Endothelial cell of umbilical vein (primary cell): ENCODE measurements at regions not wholly inside any gene's neighbourhood (a gene's known extent, or its start where the extent isn't known, plus 50 kb on each side); places are given as distances from the start of the nearest gene placed in this dataset.

Experiments used
- BruUV-seq: library from RNA; stranded (reverse); fragments of 400-500 nt; replicated peaks from 2 replicates; lab custom pipeline; 2021; lab: Mats Ljungman, UMichigan
- CTCF ChIA-PET: fragments of 300-600, 350-600 bp; sonication (Branson Sonifier 250); formaldehyde crosslinking; loops from one replicate; lab custom pipeline; 2021; ENCODE audit warnings: antibody characterized with exemption, inconsistent platforms; lab: Charles Lee
- POLR2A ChIA-PET: fragments of 300-600, 350-600 bp; sonication (Branson Sonifier 250); formaldehyde crosslinking; loops from one replicate; lab custom pipeline; 2021; ENCODE audit warnings: antibody characterized with exemption, inconsistent platforms; lab: Charles Lee
- DNase-seq: peaks from one replicate; pipeline ENCODE4 v3.0.0-alpha.2; 2011; ENCODE audit warnings: low read depth, low spot score
- FAIRE-seq: peaks from 2 replicates; lab custom pipeline; 2011; peaks lifted over from hg19 to GRCh38; lab: Jason Lieb, UNC
- H2AFZ ChIP-seq: 2 replicates; pipeline ENCODE4 v1.6.0; 2012; ENCODE audit warnings: low read depth, low read length, control low read depth, inconsistent platforms
- H3K27ac ChIP-seq: 2 replicates; pipeline ENCODE4 v1.5.1; 2011; ENCODE audit warnings: low read depth, mild to moderate bottlenecking, control low read depth, low read length, moderate library complexity; ENCODE audit not compliant: insufficient read depth
- H3K27me3 ChIP-seq, 2 experiments: 2 replicates each; pipeline versions ENCODE4 v1.6.0 to v1.6.1; 2011; ENCODE audit warnings: low read length in 2 of 2, mixed read lengths in 1 of 2; ENCODE audit not compliant: control insufficient read depth in 2 of 2, insufficient read depth in 2 of 2
- H3K36me3 ChIP-seq, 2 experiments: 2 replicates in 1 of 2; 3 replicates in 1 of 2; pipeline ENCODE4 v1.5.1; 2011; ENCODE audit warnings: low read length in 2 of 2, mild to moderate bottlenecking in 1 of 2, moderate library complexity in 1 of 2; ENCODE audit not compliant: control insufficient read depth in 2 of 2, insufficient read depth in 2 of 2; ENCODE audit errors: extremely low read depth in 1 of 2
- H3K4me1 ChIP-seq: 3 replicates; pipeline ENCODE4 v1.5.1; 2011; ENCODE audit warnings: mild to moderate bottlenecking, low read length; ENCODE audit not compliant: control insufficient read depth, insufficient read depth; ENCODE audit errors: extremely low read depth
- H3K4me2 ChIP-seq: 2 replicates; pipeline ENCODE4 v1.6.1; 2011; ENCODE audit warnings: low read length, control low read depth, mixed read lengths; ENCODE audit not compliant: insufficient read depth
- H3K4me3 ChIP-seq, 3 experiments: fragments of 200-600 bp in 1 of 3; sonication (generic), shearing (Covaris generic) in 1 of 3; replicated peaks in 1 of 3; 2 replicates each; pipeline ENCODE4 v1.5.1; 2011 to 2016; ENCODE audit warnings: control low read depth in 3 of 3, low read length in 3 of 3, mild to moderate bottlenecking in 2 of 3, inconsistent platforms in 1 of 3, low read depth in 1 of 3, moderate library complexity in 1 of 3; ENCODE audit not compliant: insufficient read depth in 1 of 3
- H3K79me2 ChIP-seq: 2 replicates; pipeline ENCODE4 v1.6.0; 2012; ENCODE audit warnings: low read length, inconsistent platforms; ENCODE audit not compliant: control insufficient read depth, insufficient read depth
- H3K9ac ChIP-seq: replicated peaks from 2 replicates; pipeline ENCODE3; 2011; ENCODE audit warnings: low read length, control low read depth; ENCODE audit not compliant: insufficient read depth; ENCODE audit errors: extremely low read depth
- H3K9me1 ChIP-seq: replicated peaks from 3 replicates; pipeline ENCODE4 v1.6.0; 2011; ENCODE audit warnings: mild to moderate bottlenecking, low read length; ENCODE audit not compliant: control insufficient read depth, insufficient read depth; ENCODE audit errors: extremely low read depth
- H3K9me3 ChIP-seq: replicated peaks from 2 replicates; pipeline ENCODE4 v1.5.1; 2012; ENCODE audit warnings: low read length, inconsistent platforms; ENCODE audit not compliant: control insufficient read depth, insufficient read depth
- H4K20me1 ChIP-seq: replicated peaks from 2 replicates; pipeline ENCODE3; 2011; ENCODE audit warnings: mild to moderate bottlenecking, low read length; ENCODE audit not compliant: control insufficient read depth, insufficient read depth; ENCODE audit errors: extremely low read depth
- CTCF ChIP-seq, 2 donors: IDR thresholded peaks; 1 replicate in 1 of 2; 2 replicates in 1 of 2; pipeline ENCODE4 v1.5.1; 2011; ENCODE audit warnings: low read length in 2 of 2, mild to moderate bottlenecking in 2 of 2, moderate library complexity in 2 of 2, control low read depth in 1 of 2, inconsistent platforms in 1 of 2, low read depth in 1 of 2; ENCODE audit not compliant: insufficient read depth in 1 of 2; ENCODE audit errors: extremely low read depth in 1 of 2
- EZH2 ChIP-seq: IDR thresholded peaks from 2 replicates; pipeline ENCODE4 v1.6.1; 2012; ENCODE audit warnings: borderline replicate concordance, low read depth, mild to moderate bottlenecking, moderate library complexity, low read length, inconsistent platforms; ENCODE audit not compliant: severe bottlenecking
- FOS ChIP-seq: IDR thresholded peaks from 2 replicates; pipeline ENCODE4 v1.6.1; 2011; ENCODE audit warnings: mild to moderate bottlenecking, low read length, moderate library complexity, borderline replicate concordance; ENCODE audit not compliant: insufficient read depth
- GATA2 ChIP-seq: IDR thresholded peaks from 2 replicates; pipeline ENCODE4 v1.7.0; 2011; ENCODE audit warnings: low read depth, mild to moderate bottlenecking, moderate library complexity, mixed read lengths, low read length; ENCODE audit not compliant: insufficient read length, insufficient read depth
- JUN ChIP-seq: IDR thresholded peaks from 2 replicates; pipeline ENCODE4 v1.6.1; 2011; ENCODE audit warnings: borderline replicate concordance, low read depth; ENCODE audit not compliant: insufficient read length, insufficient read depth
- MAX ChIP-seq: IDR thresholded peaks from 2 replicates; pipeline ENCODE4 v1.6.1; 2011; ENCODE audit not compliant: insufficient read depth, insufficient read length
- MYC ChIP-seq: IDR thresholded peaks from one replicate; pipeline ENCODE4 v1.6.1; 2011; ENCODE audit warnings: mild to moderate bottlenecking, low read depth, low read length
- POLR2A ChIP-seq: IDR thresholded peaks from 2 replicates; pipeline ENCODE4 v1.6.1; 2012; ENCODE audit warnings: low read depth, mild to moderate bottlenecking, control low read depth, low read length
- POLR2AphosphoS5 ChIP-seq: IDR thresholded peaks from 2 replicates; pipeline ENCODE4 v1.6.1; 2012; ENCODE audit warnings: low read depth, mild to moderate bottlenecking, control low read depth, low read length, moderate library complexity; ENCODE audit not compliant: insufficient read depth
- dilution Hi-C: fragments of 300-500 bp; cut with MboI; formaldehyde crosslinking; loops from one replicate; pipeline ENCODE4 v1.15.0; 2019; ENCODE audit warnings: low sequenced_read_pairs; ENCODE audit not compliant: extremely low pct_ligation_motif_present
- intact Hi-C: fragments of 100-400 bp; cut with micrococcal nuclease; formaldehyde crosslinking; loops from one replicate; pipeline ENCODE4 v1.10.0; 2022

- Histone ChIP-seq H3K36me3 (no peaks in the 10 kb centered on the region), H3K27me3 (peaks cover 22 to 33% of the 10 kb centered on the region in 2 experiments), H3K79me2 (no peaks in the 10 kb centered on the region), H3K4me2 (no peak overlapping the region), H2AFZ (no peak overlapping the region), H3K4me3 (no peak overlapping the region), H4K20me1 (no peaks in the 10 kb centered on the region), H3K27ac (no peak overlapping the region), H3K9me3 (no peaks in the 10 kb centered on the region), H3K4me1 (no peaks in the 10 kb centered on the region), H3K9ac (no peak overlapping the region), H3K9me1 (no peaks in the 10 kb centered on the region)
- BruUV-seq, result no TSS peak
- intact Hi-C loops, result no loop called here
- FAIRE-seq (no peak), DNase-seq (no peak)
- dilution Hi-C loops, result no loop called here
- TF ChIP-seq GATA2 (no peak), MYC (no peak), POLR2A (no peak), EZH2 (no peak)
- POLR2A ChIA-PET, result no interaction called here
- CTCF ChIA-PET, result interaction anchor here (1.4 kb wide), 1 partner anchor 788 kb away, joined by 3 read pairs; no protein-coding TSS in a partner anchor
Measured at GRCh38 chr4:182137343-182137742, 105.9 kb upstream of the TENM3 start.

GRCh38 chr4:182139491-182139890, 103.7 kb upstream of the TENM3 start:
- Histone ChIP-seq H3K27me3 (peaks cover 36 to 51% of the 10 kb centered on the region in 2 experiments), H3K9me3 (no peaks in the 10 kb centered on the region), H3K79me2 (no peaks in the 10 kb centered on the region), H3K27ac (no peak overlapping the region), H3K36me3 (no peaks in the 10 kb centered on the region), H2AFZ (no peak overlapping the region), H3K9ac (no peak overlapping the region), H3K4me1 (peaks cover 5% of the 10 kb centered on the region), H3K9me1 (no peaks in the 10 kb centered on the region), H4K20me1 (no peaks in the 10 kb centered on the region), H3K4me2 (no peak overlapping the region), H3K4me3 (no peak overlapping the region)
- intact Hi-C loops (no loop called here), dilution Hi-C loops (no loop called here)
- ChIA-PET CTCF (no interaction called here), POLR2A (no interaction called here)
- FAIRE-seq (no peak), DNase-seq (no peak)
- no TSS peak for BruUV-seq
- no peak for TF ChIP-seq POLR2AphosphoS5
- TF ChIP-seq EZH2, result no peak
- TF ChIP-seq FOS, result no peak
- TF ChIP-seq GATA2, result no peak
- no peak for TF ChIP-seq JUN
- no peak for TF ChIP-seq CTCF (IDR thresholded peaks at IDR 0.05; ENCODE audit: extremely low read depth in 1 of 2, insufficient read depth in 1 of 2, low read depth in 1 of 2, low read length in 2 of 2)
- no peak for TF ChIP-seq MYC
- TF ChIP-seq MAX, result no peak
- no peak for TF ChIP-seq POLR2A
